ENCODE measurements at regions not wholly inside any gene's neighbourhood (a gene's known extent, or its start where the extent isn't known, plus 50 kb on each side); places are given as distances from the start of the nearest gene placed in this dataset.
"Not testable (repeated sequence)": the region's sequence is repeated elsewhere in the genome, so short reads cannot be mapped to it uniquely, and the experiment has no call there.

DNA sequence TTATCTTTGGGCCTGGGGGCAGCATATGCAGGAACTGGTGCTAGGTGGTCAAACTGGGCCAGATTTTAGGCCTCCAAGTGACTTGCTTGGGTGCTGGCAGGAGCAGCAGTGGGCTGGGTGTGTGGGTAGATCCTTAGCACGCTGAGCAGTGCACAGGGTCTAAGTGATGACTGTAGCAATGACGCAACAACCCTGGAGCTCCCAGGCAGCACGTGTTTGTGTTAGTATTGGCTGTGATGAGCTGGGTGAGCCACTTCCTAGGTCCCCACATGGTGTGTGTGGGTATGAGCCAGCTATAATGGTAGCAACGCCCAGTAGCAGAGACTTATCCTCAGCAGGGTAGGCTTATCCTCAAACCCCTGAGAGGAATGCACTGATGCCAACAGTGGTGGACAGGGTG, 570.6 kb upstream of the ROBO1 start:
- Histone ChIP-seq H3K4me3 (no peak overlapping the region), H4K20me1 (ENCODE audit: insufficient read depth) (no peaks in the 10 kb centered on the region), H3K9me2 (ENCODE audit: insufficient read depth) (no peaks in the 10 kb centered on the region), H3K4me1 (ENCODE audit: insufficient read depth) (no peaks in the 10 kb centered on the region), H3K9me3 (ENCODE audit: low read depth) (no peaks in the 10 kb centered on the region), H3K79me2 (ENCODE audit: insufficient read depth) (no peaks in the 10 kb centered on the region), H3K36me3 (ENCODE audit: low read depth) (no peaks in the 10 kb centered on the region), H3K9ac (no peak overlapping the region), H3K27ac (no peak overlapping the region), H2AFZ (no peak overlapping the region), H3K27me3 (replicated peaks; ENCODE audit: insufficient read depth) (no peaks in the 10 kb centered on the region), H3K4me2 (ENCODE audit: unreplicated experiment) (no peak overlapping the region), H3F3A (ENCODE audit: insufficient read depth) (no peaks in the 10 kb centered on the region)
- DNase-seq, result peak; percentile 1
- in situ Hi-C loops (cut with MboI), result no loop called here
- no peak for TF ChIP-seq EZH2 (IDR thresholded peaks at IDR 0.05; ENCODE audit: insufficient read depth, poor library complexity, severe bottlenecking)
- WGBS, 2 experiments (ENCODE audit: low coverage in 1 of 2, low lambda C conversion rate in 2 of 2, missing lambda C conversion rate in 2 of 2), result 16 to 27% methylated on average over 4 of the region's 4 CpGs

DNA sequence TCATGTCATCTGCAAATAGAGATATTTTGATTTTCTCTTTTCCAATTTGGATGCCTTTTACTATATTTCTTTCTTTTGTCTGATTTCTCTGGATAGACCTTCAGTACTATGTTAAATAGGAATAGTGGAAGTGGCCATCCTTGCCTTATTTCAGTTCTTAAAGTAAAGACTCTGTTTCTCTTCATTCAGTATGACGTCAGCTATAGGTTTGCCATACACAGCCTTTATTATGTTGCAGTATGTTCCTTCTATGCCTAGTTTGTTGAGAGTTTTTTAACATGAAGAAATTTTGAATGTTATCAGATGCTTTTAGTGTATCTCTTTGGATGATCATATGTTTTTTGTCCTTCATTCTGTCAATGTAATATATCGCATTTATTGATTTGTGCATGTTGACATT, 566.7 kb upstream of the ROBO1 start:
- TF ChIP-seq EZH2 (IDR thresholded peaks at IDR 0.05; ENCODE audit: insufficient read depth, poor library complexity, severe bottlenecking) (no peak), EZH2phosphoT487 (IDR thresholded peaks at IDR 0.05; ENCODE audit: insufficient read depth, low read depth) (no peak)
- no peak for DNase-seq
- no peaks in the 10 kb centered on the region for H3K9me2 ChIP-seq (ENCODE audit: insufficient read depth)
- no peaks in the 10 kb centered on the region for H3F3A ChIP-seq (ENCODE audit: insufficient read depth)
- H3K79me2 ChIP-seq (ENCODE audit: insufficient read depth), result no peaks in the 10 kb centered on the region
- no peaks in the 10 kb centered on the region for H3K4me1 ChIP-seq (ENCODE audit: insufficient read depth)
- H2AFZ ChIP-seq, result no peak overlapping the region
- H3K27me3 ChIP-seq (replicated peaks; ENCODE audit: insufficient read depth), result no peaks in the 10 kb centered on the region
- H4K20me1 ChIP-seq (ENCODE audit: insufficient read depth), result no peaks in the 10 kb centered on the region
- WGBS, 2 experiments (ENCODE audit: low coverage in 1 of 2, low lambda C conversion rate in 2 of 2, missing lambda C conversion rate in 2 of 2), result 51% methylated on average over 2 of the region's 2 CpGs
- no peak overlapping the region for H3K9ac ChIP-seq
- in situ Hi-C loops (cut with MboI), result no loop called here
- no peaks in the 10 kb centered on the region for H3K9me3 ChIP-seq (ENCODE audit: low read depth)
- no peak overlapping the region for H3K4me2 ChIP-seq (ENCODE audit: unreplicated experiment)
- H3K4me3 ChIP-seq, result no peak overlapping the region
- no peak overlapping the region for H3K27ac ChIP-seq
- no peaks in the 10 kb centered on the region for H3K36me3 ChIP-seq (ENCODE audit: low read depth)

GRCh38 chr3:80331494-80332170, 563.8 kb upstream of the ROBO1 start:
- Histone ChIP-seq H3K9me2 (ENCODE audit: insufficient read depth) (no peaks in the 10 kb centered on the region), H3K9ac (no peak overlapping the region), H2AFZ (no peak overlapping the region), H3K79me2 (ENCODE audit: insufficient read depth) (no peaks in the 10 kb centered on the region), H3F3A (ENCODE audit: insufficient read depth) (no peaks in the 10 kb centered on the region), H3K27ac (no peak overlapping the region), H4K20me1 (ENCODE audit: insufficient read depth) (no peaks in the 10 kb centered on the region), H3K4me2 (ENCODE audit: unreplicated experiment) (no peak overlapping the region), H3K4me1 (ENCODE audit: insufficient read depth) (no peaks in the 10 kb centered on the region), H3K9me3 (ENCODE audit: low read depth) (no peaks in the 10 kb centered on the region), H3K27me3 (replicated peaks; ENCODE audit: insufficient read depth) (no peaks in the 10 kb centered on the region), H3K4me3 (no peak overlapping the region), H3K36me3 (ENCODE audit: low read depth) (no peaks in the 10 kb centered on the region)
- in situ Hi-C loops (cut with MboI), result no loop called here
- TF ChIP-seq EZH2 (IDR thresholded peaks at IDR 0.05; ENCODE audit: insufficient read depth, poor library complexity, severe bottlenecking) (no peak), EZH2phosphoT487 (IDR thresholded peaks at IDR 0.05; ENCODE audit: insufficient read depth, low read depth) (no peak)
- no peak for DNase-seq
- WGBS, 2 experiments (ENCODE audit: low coverage in 1 of 2, low lambda C conversion rate in 2 of 2, missing lambda C conversion rate in 2 of 2), result 2 to 8% methylated on average over 1 of the region's 1 CpG

DNA sequence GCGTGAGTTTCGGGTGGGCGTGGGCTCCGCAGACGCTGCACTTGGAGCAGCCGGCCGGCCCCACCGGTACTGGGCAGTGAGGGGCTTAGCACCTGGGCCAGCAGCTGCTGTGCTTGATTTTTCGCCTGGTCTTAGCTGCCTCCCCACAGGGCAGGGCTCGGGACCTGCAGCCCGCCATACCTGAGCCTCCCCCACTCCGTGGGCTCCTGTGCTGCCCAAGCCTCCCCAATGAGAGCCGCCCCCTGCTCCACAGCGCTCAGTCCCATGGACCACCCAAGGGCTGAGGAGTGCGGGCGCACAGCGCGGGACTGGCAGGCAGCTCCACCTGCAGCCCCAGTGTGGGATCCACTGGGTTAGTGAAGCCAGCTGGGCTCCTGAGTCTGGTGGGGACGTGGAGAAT, 546.7 kb upstream of the ROBO1 start:
- H3K9me3 ChIP-seq (ENCODE audit: low read depth); H3F3A ChIP-seq (ENCODE audit: insufficient read depth); H3K27me3 ChIP-seq (replicated peaks; ENCODE audit: insufficient read depth); H3K27ac ChIP-seq; H3K4me3 ChIP-seq; DNase-seq; H4K20me1 ChIP-seq (ENCODE audit: insufficient read depth); H3K9me2 ChIP-seq (ENCODE audit: insufficient read depth); in situ Hi-C loops (cut with MboI); H2AFZ ChIP-seq; H3K4me2 ChIP-seq (ENCODE audit: unreplicated experiment); H3K36me3 ChIP-seq (ENCODE audit: low read depth); H3K9ac ChIP-seq; H3K4me1 ChIP-seq (ENCODE audit: insufficient read depth); H3K79me2 ChIP-seq (ENCODE audit: insufficient read depth): not testable (repeated sequence)
- WGBS, 2 experiments (ENCODE audit: low coverage in 1 of 2, low lambda C conversion rate in 2 of 2, missing lambda C conversion rate in 2 of 2), result 69 to 71% methylated on average over 19 of the region's 19 CpGs

DNA sequence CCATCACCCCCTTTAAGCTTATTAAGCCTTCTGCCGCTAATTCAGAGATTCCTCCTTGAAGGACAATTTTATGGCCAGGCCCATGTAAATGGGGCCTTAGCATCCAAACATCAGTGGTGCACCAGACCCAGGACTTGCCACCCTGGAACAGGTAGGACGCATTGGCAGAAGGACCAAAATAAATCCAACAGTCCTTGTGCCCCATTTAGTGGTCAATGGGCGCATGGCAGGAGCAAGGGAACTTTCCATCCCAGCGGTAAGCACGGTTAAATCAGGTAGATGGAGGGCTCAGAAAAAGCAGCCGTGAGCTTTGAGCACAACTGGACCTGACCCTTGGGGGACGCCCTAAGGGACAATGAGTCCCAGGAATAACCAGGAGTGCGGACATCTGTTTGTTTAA, 540.8 kb upstream of the ROBO1 start:
- Histone ChIP-seq H3K4me2 (ENCODE audit: unreplicated experiment) (no peak overlapping the region), H3K9ac (no peak overlapping the region), H2AFZ (no peak overlapping the region), H3K4me3 (no peak overlapping the region), H3K79me2 (ENCODE audit: insufficient read depth) (no peaks in the 10 kb centered on the region), H3K36me3 (ENCODE audit: low read depth) (no peaks in the 10 kb centered on the region), H3K27ac (no peak overlapping the region), H3F3A (ENCODE audit: insufficient read depth) (no peaks in the 10 kb centered on the region), H3K27me3 (replicated peaks; ENCODE audit: insufficient read depth) (no peaks in the 10 kb centered on the region), H3K4me1 (ENCODE audit: insufficient read depth) (no peaks in the 10 kb centered on the region), H3K9me2 (ENCODE audit: insufficient read depth) (no peaks in the 10 kb centered on the region), H4K20me1 (ENCODE audit: insufficient read depth) (no peaks in the 10 kb centered on the region), H3K9me3 (ENCODE audit: low read depth) (no peaks in the 10 kb centered on the region)
- TF ChIP-seq EZH2 (IDR thresholded peaks at IDR 0.05; ENCODE audit: insufficient read depth, poor library complexity, severe bottlenecking), result no peak
- no peak for TF ChIP-seq EZH2phosphoT487 (IDR thresholded peaks at IDR 0.05; ENCODE audit: insufficient read depth, low read depth)
- in situ Hi-C loops (cut with MboI), result no loop called here
- WGBS, 2 experiments (ENCODE audit: low coverage in 1 of 2, low lambda C conversion rate in 2 of 2, missing lambda C conversion rate in 2 of 2), result 29 to 31% methylated on average over 8 of the region's 8 CpGs
- DNase-seq, result no peak
